Stromal cell of bone marrow (primary cell): ENCODE measurements at regions not wholly inside any gene's neighbourhood (a gene's known extent, or its start where the extent isn't known, plus 50 kb on each side); places are given as distances from the start of the nearest gene placed in this dataset.
"Not testable (repeated sequence)": the region's sequence is repeated elsewhere in the genome, so short reads cannot be mapped to it uniquely, and the experiment has no call there.

ENCODE experiments used
- DNase-seq: peaks from one replicate; pipeline ENCODE4 v3.0.0-alpha.2; 2012; ENCODE audit warnings: low read depth

DNA sequence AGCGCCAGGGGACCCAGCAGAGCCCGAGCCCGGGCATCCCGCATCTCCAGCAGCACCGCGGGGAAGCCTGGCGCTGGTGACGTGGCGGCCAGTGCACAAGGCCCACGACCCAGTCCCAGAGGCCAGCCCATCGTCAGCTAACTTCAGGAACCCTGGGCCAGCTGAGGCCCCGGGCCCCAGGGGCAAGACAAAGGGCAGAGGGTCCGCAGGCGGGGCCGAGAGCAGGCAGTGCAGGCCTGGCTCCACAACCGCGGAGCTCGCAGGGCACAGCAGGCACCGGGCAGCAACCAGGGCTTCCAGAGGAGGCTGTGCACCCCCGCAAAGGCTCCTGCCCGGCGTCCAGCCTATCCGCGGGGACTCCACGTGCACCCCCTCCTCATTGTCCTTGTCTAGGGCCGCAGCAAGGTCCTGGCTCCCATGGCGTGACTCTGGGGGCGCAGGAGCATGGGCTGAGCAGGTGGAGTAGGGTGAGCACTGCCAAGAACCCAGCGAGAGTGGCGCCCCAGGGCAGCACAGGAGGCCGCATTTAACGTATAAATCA, 352.5 kb downstream of the KCNJ18 start:
- DNase-seq = not testable (repeated sequence)

DNA sequence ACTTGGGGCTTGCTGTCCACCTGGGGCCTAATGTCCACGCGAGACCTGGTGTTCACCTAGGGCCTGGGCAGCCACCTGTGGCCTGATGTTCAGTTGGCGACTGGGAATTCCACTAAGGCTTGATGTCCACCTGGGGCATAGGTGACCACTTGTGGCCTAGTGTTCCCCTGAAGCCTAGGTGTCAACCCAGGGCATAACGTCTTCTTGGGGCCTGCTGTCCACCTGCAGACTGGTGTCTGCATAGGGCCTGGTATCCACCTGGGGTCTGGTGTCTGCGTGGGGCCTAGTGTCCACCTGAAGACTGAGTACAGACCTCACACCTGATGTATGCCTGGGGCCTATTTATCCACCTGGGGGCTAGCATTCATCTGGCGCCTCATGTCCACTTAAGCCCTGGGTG, 355.2 kb downstream of the KCNJ18 start:
- DNase-seq = not testable (repeated sequence)

DNA sequence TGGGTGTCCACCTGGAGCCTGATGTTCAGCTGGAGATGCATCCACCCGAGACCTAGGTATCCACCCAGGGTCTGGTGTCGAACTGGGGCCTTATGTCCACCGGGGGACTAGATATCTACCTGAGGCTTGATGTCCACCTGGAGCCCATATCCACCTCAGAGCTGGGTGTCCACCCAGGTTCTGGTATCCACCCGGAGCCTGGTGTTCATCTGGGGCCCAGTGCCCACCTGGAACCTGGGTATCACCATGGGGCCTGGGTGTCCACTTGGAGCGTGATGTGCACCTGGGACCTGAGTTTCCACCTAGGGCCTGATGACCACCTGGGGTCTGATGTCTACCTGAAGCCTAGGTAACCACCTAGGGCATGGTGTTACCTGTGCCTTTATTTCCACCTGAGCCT, 355.9 kb downstream of the KCNJ18 start:
- not testable (repeated sequence) for DNase-seq

GRCh38 chr17:22050766-22051165, 358.4 kb downstream of the KCNJ18 start:
- not testable (repeated sequence) for DNase-seq

- not testable (repeated sequence) for DNase-seq
Observed at GRCh38 chr17:22052715-22053114, 360.4 kb downstream of the KCNJ18 start.

DNA sequence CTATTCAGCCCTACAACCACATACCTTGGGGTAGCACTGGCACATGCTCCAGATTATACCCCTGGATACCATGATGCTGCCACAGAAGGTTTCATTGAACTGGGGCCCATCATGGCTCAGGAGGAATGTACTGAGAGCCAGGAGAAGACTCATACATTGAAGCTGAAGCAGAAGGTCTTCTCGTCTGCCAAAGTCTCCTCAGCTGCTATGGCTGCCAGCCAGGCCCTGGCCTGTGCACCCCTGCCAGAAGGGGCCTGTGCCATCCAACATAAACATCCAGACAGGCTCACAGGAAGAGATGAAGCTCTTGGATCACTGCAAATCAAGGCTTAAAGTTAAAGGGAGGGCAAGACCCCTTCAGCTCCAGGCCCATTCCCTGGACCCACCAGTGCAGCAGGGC, 364.2 kb downstream of the KCNJ18 start:
- not testable (repeated sequence) for DNase-seq

- not testable (repeated sequence) for DNase-seq
Observed at GRCh38 chr17:22075918-22076317, 383.6 kb downstream of the KCNJ18 start.

GRCh38 chr17:22088589-22088988, 396.3 kb downstream of the KCNJ18 start:
- not testable (repeated sequence) for DNase-seq

DNA sequence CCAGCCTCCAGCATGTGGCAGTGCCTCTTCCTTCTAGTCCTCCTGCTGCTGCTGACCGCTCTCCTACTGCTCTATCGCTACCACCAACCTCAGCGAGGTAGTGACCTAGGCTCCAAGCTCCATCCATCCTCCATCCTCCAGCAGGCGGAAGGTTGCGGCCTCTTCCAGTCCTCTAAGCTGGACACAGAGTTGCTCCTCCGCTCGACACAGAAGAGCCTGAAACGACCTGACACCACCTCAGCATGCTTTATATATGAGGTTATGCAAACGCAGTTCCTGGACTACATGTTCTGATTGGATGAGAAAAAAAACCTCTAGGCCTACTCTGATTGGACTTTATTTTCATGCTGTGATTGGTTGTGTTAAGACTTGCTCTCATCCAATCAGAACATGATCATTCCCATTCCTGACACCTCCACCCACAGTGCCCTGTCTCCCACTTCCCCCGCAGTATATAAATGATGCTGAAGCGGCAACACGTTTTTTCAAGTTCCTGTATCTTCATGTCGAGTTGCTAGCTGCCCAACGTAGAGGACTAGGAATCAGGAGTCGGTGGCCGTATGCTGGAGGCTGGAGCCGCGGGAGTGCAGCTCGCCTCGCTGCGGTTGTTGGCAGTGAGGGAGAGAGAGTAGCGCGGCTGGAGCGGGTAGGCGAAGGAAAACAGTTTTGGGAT, 398.1 kb downstream of the KCNJ18 start:
- DNase-seq = no peak

GRCh38 chr17:22091041-22091679, 398.8 kb downstream of the KCNJ18 start:
- DNase-seq = not testable (repeated sequence)

DNA sequence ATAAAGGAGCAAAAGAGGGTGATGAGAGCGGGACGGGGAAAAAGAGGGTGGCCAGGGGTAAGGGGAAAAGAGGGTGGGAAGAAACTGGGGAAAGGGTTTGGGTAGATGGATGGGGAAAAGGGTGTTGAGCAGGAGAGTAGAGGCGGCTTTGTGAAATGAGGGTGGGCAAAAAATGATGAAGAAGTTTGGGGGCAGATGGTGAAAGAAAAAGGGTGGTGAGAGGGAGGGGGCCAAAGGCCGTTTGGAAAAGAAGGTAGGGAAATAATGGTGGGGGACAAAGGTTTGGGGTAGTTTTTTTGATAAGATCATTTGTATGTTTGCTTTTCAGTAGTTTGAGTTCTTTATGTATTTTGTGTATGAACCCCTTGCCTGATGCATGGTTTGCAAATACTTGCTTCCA, 399.5 kb downstream of the KCNJ18 start:
- DNase-seq = not testable (repeated sequence)

- not testable (repeated sequence) for DNase-seq
Observed at GRCh38 chr17:22095414-22095813, 403.1 kb downstream of the KCNJ18 start.

GRCh38 chr17:22099633-22100032, 407.3 kb downstream of the KCNJ18 start:
- not testable (repeated sequence) for DNase-seq

DNA sequence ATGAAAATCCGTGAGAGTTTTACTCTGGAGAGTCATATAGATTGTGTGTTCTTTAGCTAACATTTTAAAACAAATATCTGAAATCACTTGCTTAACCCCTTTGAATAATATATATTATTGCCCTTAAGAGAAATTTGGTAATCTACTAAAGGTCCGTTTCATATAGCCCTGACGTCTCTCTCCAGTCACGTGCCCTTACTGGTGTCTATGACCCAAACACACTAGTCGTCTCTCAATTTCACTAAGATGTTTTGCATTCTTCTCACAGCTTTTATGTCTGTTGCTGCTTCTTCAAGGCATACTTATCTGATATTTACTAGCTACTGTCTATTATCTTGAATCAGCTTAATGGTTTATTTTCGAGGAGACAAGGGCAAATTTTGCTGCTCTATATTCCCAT, 409.9 kb downstream of the KCNJ18 start:
- DNase-seq = no peak

- DNase-seq = not testable (repeated sequence)
Observed at GRCh38 chr17:22116720-22117119, 424.4 kb downstream of the KCNJ18 start.

- DNase-seq = not testable (repeated sequence)
Observed at GRCh38 chr17:22117401-22117800, 425.1 kb downstream of the KCNJ18 start.

GRCh38 chr17:22119016-22119415, 426.7 kb downstream of the KCNJ18 start:
- DNase-seq = not testable (repeated sequence)

GRCh38 chr17:22119751-22120150, 427.4 kb downstream of the KCNJ18 start:
- not testable (repeated sequence) for DNase-seq

- DNase-seq = no peak
Observed at GRCh38 chr17:22123536-22124281, 431.4 kb downstream of the KCNJ18 start.

GRCh38 chr17:22128171-22128570, 435.8 kb downstream of the KCNJ18 start:
- no peak for DNase-seq

DNA sequence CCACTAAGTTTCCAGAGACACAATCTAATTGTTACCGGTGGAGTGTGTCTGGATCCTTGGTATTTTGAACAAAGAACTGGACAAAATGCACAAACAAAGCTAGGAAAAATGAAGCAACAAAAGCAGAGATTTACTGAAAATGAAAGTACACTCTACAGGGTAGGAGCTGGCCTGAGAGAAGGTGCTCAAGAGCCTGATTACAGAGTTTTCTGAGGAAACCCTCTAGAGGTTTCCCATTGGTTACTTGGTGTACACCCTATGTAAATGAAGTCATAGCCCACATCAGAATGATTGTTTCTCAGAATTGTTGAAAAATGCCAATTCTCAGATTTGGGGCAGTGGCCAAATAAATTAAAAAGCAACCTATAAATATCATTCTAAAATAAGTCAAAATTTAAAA, 436.4 kb downstream of the KCNJ18 start:
- DNase-seq = no peak

- DNase-seq = not testable (repeated sequence)
Observed at GRCh38 chr17:22129920-22130319, 437.6 kb downstream of the KCNJ18 start.

DNA sequence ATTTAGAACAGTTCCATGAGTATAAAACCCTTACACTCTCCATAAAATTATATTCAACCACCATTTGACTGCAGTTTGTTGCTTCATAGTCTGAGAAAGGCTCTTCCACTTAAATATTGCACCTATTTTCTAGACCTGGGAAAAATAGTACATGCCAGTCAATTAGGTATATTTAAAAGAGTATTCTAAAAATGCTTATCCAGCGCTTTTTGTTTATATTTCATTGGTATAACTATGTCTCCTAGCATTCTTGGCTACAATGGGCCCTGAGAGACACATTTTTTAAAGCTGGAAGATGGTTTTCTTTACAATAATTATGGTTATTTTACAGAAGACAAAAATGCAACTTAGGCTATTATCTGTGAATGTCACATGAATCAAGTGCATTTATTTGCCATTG, 439.4 kb downstream of the KCNJ18 start:
- no peak for DNase-seq
